Upper lobe of left lung (tissue), 6 donors: ENCODE measurements at regions not wholly inside any gene's neighbourhood (a gene's known extent, or its start where the extent isn't known, plus 50 kb on each side); places are given as distances from the start of the nearest gene placed in this dataset.
"Not testable (repeated sequence)": the region's sequence is repeated elsewhere in the genome, so short reads cannot be mapped to it uniquely, and the experiment has no call there.

Experiments
- ATAC-seq, 2 donors: fragments of 200-7000 bp; cut with Tn5 transposase; one replicate each; pipeline ENCODE4 v1.9.1; 2022; ENCODE audit warnings: mild to moderate bottlenecking in 2 of 2, moderate library complexity in 2 of 2; ENCODE audit not compliant: low FRiP score in 2 of 2
- DNase-seq, 2 donors: peaks; one replicate each; pipeline ENCODE4 v3.0.0-alpha.2; 2019 to 2020
- H3K27ac ChIP-seq, 4 donors: fragments of 200-600 bp; sonication (generic); one replicate each; pipeline ENCODE4 v1.5.1; 2016 to 2019
- H3K27me3 ChIP-seq, 4 donors: fragments of 200-600 bp; sonication (generic); one replicate each; pipeline ENCODE4 v1.5.1; 2017 to 2019
- H3K36me3 ChIP-seq, 4 donors: fragments of 200-600 bp; sonication (generic); one replicate each; pipeline ENCODE4 v1.5.1; 2016 to 2019
- H3K4me1 ChIP-seq, 4 donors: fragments of 200-600 bp; sonication (generic); one replicate each; pipeline ENCODE4 v1.5.1; 2018 to 2019
- H3K4me3 ChIP-seq, 4 donors: fragments of 200-600 bp; sonication (generic); one replicate each; pipeline ENCODE4 v1.5.1; 2017 to 2019; ENCODE audit warnings: mild to moderate bottlenecking in 2 of 4, moderate library complexity in 1 of 4
- H3K9me3 ChIP-seq, 4 donors: fragments of 200-600 bp; sonication (generic); one replicate each; pipeline ENCODE4 v1.5.1; 2018 to 2019
- EP300 ChIP-seq, 4 donors: sonication (generic); formaldehyde crosslinking; IDR thresholded peaks; one replicate each; pipeline ENCODE4 v1.5.1; 2017; ENCODE audit warnings: antibody characterized with exemption in 4 of 4, control low read depth in 2 of 4
- POLR2A ChIP-seq, 4 donors: fragments of 450-650 bp; IDR thresholded peaks; one replicate each; pipeline ENCODE4 v1.5.1; 2016 to 2017; ENCODE audit warnings: antibody characterized with exemption in 4 of 4, mild to moderate bottlenecking in 2 of 4
- POLR2AphosphoS5 ChIP-seq, 2 donors: sonication (generic); formaldehyde crosslinking; IDR thresholded peaks; one replicate each; pipeline ENCODE4 v1.5.1; 2017; ENCODE audit warnings: antibody characterized with exemption in 2 of 2
- WGBS, 2 donors: methylation state at CpG; one replicate each; pipeline ENCODE4 v1.1.5; 2017 to 2018; 5-methylcytosine and 5-hydroxymethylcytosine counted together
- TF ChIP-seq, protein P1 (sequence below), 6 experiments: fragments of 450-650 bp in 4 of 6; fragments of 200-600 bp in 2 of 6; sonication (generic) in 2 of 6; IDR thresholded peaks; one replicate each; pipeline ENCODE4 v1.5.1; 2016 to 2019; ENCODE audit warnings: antibody characterized with exemption in 6 of 6
- donor health status: DM: no; HTN: no; CAD: no; lungs with moderate emphysema.
- donor health status: DM: no; HTN: yes; CAD: no; lungs with severe emphysema.

DNA sequence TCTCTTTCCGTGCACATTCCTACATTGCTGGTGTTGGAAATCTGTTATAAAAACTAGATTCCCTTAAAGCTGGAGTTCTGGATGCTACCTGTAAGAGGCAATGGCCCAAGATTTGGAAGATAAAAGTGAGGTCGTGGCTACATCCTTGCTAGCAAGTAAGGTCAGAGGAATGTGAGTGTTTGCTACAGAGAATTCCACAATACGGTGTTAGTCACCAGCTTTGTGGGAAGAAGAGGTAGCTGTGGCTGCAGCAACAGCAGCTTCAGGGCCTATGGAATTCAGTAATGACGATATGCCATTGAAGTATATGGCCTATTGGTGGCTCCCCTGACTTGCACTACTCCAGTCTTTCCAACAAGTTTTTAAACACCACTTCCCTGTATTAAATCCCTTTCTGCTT is 227.7 kb upstream of the TMEM260 start:
- TF ChIP-seq EP300 (IDR thresholded peaks at IDR 0.05) (no peak), POLR2AphosphoS5 (IDR thresholded peaks at IDR 0.05) (no peak), POLR2A (IDR thresholded peaks at IDR 0.05) (no peak)
- TF ChIP-seq, protein P1, sequence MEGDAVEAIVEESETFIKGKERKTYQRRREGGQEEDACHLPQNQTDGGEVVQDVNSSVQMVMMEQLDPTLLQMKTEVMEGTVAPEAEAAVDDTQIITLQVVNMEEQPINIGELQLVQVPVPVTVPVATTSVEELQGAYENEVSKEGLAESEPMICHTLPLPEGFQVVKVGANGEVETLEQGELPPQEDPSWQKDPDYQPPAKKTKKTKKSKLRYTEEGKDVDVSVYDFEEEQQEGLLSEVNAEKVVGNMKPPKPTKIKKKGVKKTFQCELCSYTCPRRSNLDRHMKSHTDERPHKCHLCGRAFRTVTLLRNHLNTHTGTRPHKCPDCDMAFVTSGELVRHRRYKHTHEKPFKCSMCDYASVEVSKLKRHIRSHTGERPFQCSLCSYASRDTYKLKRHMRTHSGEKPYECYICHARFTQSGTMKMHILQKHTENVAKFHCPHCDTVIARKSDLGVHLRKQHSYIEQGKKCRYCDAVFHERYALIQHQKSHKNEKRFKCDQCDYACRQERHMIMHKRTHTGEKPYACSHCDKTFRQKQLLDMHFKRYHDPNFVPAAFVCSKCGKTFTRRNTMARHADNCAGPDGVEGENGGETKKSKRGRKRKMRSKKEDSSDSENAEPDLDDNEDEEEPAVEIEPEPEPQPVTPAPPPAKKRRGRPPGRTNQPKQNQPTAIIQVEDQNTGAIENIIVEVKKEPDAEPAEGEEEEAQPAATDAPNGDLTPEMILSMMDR (IDR thresholded peaks at IDR 0.05) = no peak
- 93% methylated on average over 4 of the region's 4 CpGs for WGBS, 2 donors
- H3K4me3 ChIP-seq = no peak overlapping the region
- H3K36me3 ChIP-seq = no peaks in the 10 kb centered on the region
- no peaks in the 10 kb centered on the region for H3K9me3 ChIP-seq
- DNase-seq = no peak
- H3K27me3 ChIP-seq = no peaks in the 10 kb centered on the region
- no peak for ATAC-seq
- H3K4me1 ChIP-seq = no peaks in the 10 kb centered on the region
- H3K27ac ChIP-seq = no peak overlapping the region

DNA sequence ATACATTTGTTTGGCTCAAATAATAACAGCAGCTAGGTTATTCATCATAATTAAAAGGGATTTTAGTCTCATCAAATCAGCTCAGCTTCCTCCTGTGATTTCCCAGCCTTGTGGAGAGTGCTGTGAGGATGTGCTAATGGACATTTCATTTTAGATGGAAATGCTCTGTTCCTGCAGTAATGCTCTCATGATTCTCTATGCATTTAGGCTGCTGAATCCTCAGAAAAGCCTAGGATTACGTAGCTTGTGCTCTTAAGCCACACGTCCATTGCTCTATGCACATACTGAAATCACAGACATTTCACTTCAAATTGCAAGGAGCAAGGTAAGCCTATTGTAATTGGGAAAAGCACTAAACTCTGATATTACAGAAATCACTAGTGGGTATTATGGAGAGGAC is 226.6 kb upstream of the TMEM260 start:
- WGBS, 2 donors = 78 to 91% methylated on average over 2 of the region's 2 CpGs
- Histone ChIP-seq H3K4me1 (no peaks in the 10 kb centered on the region), H3K4me3 (no peak overlapping the region), H3K36me3 (no peaks in the 10 kb centered on the region), H3K27me3 (no peaks in the 10 kb centered on the region), H3K9me3 (no peaks in the 10 kb centered on the region), H3K27ac (no peak overlapping the region)
- TF ChIP-seq POLR2AphosphoS5 (IDR thresholded peaks at IDR 0.05) = no peak
- no peak for TF ChIP-seq POLR2A (IDR thresholded peaks at IDR 0.05)
- TF ChIP-seq, protein P1 (IDR thresholded peaks at IDR 0.05) = no peak
- no peak for TF ChIP-seq EP300 (IDR thresholded peaks at IDR 0.05)
- ATAC-seq (no peak), DNase-seq (no peak)

DNA sequence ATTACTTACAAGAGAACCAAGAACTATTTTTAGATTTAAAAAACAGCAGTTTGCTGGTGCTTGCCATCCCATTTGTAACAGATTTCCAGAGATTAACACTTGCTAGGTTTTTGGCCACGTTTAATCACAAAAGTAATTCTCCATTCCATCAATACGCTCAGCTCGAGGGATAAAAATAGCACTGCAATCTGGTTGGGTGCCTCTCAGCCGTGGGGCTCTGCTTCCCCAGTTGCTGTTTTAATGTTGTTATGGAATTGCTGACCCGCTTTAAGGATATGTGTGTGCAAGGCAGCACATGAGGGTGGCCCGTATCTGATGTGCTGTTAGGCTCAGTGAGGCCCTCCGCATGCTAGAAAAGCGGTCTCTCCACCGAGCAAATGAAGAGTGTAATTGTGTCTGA is 222.2 kb upstream of the TMEM260 start:
- Histone ChIP-seq H3K9me3 (no peaks in the 10 kb centered on the region), H3K27me3 (no peaks in the 10 kb centered on the region), H3K4me3 (no peak overlapping the region), H3K36me3 (no peaks in the 10 kb centered on the region), H3K4me1 (no peaks in the 10 kb centered on the region), H3K27ac (no peak overlapping the region)
- no peak for ATAC-seq
- TF ChIP-seq EP300 (IDR thresholded peaks at IDR 0.05) (no peak), POLR2A (IDR thresholded peaks at IDR 0.05) (no peak), POLR2AphosphoS5 (IDR thresholded peaks at IDR 0.05) (no peak)
- TF ChIP-seq, protein P1 (IDR thresholded peaks at IDR 0.05) = no peak
- DNase-seq = no peak
- WGBS, 2 donors = 72 to 73% methylated on average over 9 of the region's 9 CpGs

DNA sequence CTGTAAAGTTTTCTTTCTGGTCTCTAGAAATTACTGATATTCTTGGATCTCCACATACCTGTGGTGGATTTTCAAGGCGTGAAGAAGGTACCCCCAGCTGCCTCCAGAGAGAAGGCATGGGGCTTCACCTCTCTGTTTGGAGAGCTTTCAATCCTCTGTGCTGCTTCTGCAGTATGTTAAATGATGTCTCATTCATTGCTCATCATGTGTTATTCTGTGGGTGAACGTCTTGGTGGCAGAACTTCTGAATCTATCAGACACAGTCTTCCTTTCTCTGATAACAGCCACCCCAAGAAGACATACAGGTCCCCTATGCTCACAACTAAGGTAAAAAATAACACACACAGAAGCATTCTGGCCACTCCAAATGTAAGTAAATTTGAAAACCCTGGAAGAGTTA is 221.3 kb upstream of the TMEM260 start:
- Histone ChIP-seq H3K4me1 (no peaks in the 10 kb centered on the region), H3K36me3 (no peaks in the 10 kb centered on the region), H3K9me3 (no peaks in the 10 kb centered on the region), H3K27me3 (no peaks in the 10 kb centered on the region), H3K27ac (no peak overlapping the region), H3K4me3 (no peak overlapping the region)
- DNase-seq (no peak), ATAC-seq (no peak)
- WGBS, 2 donors = 75 to 81% methylated on average over 2 of the region's 2 CpGs
- TF ChIP-seq, protein P1 (IDR thresholded peaks at IDR 0.05) = no peak
- TF ChIP-seq POLR2A (IDR thresholded peaks at IDR 0.05) (no peak), EP300 (IDR thresholded peaks at IDR 0.05) (no peak), POLR2AphosphoS5 (IDR thresholded peaks at IDR 0.05) (no peak)

DNA sequence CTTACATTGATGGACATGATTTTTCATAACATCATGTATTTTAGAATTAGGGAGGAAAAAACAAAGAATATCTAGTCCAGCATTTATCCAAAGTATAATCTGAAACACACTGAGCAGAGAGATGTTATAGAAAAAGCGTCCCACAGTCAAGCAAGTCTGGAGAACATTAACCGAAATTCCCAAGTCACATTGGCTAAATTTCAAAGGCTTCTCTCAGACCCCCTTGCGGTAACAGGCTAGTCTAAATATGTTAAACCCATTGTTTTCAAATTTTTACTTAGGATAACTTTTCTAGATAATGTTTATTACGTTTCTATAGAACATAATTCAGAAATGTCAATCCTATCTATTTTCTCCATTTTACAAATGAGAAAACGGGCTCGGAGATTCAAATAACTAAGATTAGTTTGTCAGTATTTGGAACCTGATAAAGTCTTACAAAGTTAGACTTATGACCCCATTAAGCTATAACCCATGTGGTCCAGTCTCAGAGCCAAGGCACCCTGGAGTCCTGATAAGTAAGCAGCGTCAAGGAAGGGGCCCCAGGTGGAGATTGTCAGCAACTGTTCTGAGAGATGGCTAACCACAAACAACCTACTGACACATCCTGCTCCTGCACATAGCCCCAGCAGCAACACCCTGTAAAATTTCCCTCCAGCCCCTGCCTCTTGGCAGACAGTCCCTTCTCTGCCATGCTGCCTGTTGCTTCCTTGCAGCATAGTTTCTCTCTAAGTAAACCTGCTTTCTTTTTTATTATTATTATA is 220.6 kb upstream of the TMEM260 start:
- TF ChIP-seq EP300 (IDR thresholded peaks at IDR 0.05) (no peak), POLR2A (IDR thresholded peaks at IDR 0.05) (no peak), POLR2AphosphoS5 (IDR thresholded peaks at IDR 0.05) (no peak)
- TF ChIP-seq, protein P1 (IDR thresholded peaks at IDR 0.05) = no peak
- WGBS, 2 donors = 75 to 79% methylated on average over 7 of the region's 7 CpGs
- H3K9me3 ChIP-seq = no peaks in the 10 kb centered on the region
- no peaks in the 10 kb centered on the region for H3K36me3 ChIP-seq
- H3K4me1 ChIP-seq = no peaks in the 10 kb centered on the region
- no peaks in the 10 kb centered on the region for H3K27me3 ChIP-seq
- ATAC-seq = no peak
- no peak overlapping the region for H3K27ac ChIP-seq
- no peak overlapping the region for H3K4me3 ChIP-seq
- DNase-seq = no peak

DNA sequence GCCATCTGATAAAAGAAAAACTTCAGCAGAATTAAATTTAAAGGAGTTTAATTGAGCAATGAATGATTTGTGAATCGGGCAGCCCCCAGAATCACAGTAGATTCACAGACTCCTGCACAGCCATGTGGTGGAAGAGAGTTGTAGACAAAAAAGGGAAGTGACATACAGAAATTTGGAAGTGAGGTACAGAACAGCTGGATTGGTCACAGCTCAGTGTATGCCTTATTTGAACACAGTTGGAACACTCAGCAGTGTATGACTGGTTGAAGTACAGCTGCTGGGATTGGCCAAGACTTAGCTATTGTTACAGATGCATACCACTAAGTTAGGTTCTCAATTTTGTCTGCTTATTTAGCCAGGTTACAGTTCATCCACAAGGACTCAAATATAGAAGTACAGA is 213.9 kb upstream of the TMEM260 start:
- ATAC-seq, H3K9me3 ChIP-seq, H3K4me1 ChIP-seq, H3K36me3 ChIP-seq, H3K4me3 ChIP-seq, DNase-seq, H3K27me3 ChIP-seq, H3K27ac ChIP-seq: not testable (repeated sequence)
- 69 to 87% methylated on average over 1 of the region's 1 CpG for WGBS, 2 donors
